ENCODE measurements at regions not wholly inside any gene's neighbourhood (a gene's known extent, or its start where the extent isn't known, plus 50 kb on each side); places are given as distances from the start of the nearest gene placed in this dataset.
A peak's percentile ranks its signal among the peaks of the same experiment; 100 is the strongest.

DNA sequence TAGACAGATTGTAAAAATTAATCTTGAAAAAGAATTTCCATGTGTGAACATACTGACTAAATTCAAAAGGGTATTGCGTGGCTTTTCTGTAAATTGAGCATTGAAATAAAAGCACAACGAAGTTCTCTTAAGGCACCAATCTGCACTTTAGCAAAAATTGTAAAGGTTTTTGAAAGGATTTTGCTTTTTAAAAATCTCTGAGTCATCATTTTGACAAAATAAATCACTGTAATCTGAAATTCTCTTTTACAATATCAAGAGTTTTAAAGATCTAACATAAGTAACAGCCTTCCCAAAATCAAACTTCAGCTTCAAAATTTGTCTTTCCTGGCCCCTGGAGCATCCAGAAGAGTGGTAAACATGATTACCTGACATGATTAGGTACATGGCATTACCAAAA is 830.9 kb upstream of the AGA start:
- peaks cover 1% of the 10 kb centered on the region for H3K9me3 ChIP-seq (ENCODE audit: insufficient read depth, low read depth, low read length)
- H4K91ac ChIP-seq (ENCODE audit: low read depth, low read length) = no peak overlapping the region
- H3K4me3 ChIP-seq (ENCODE audit: low read depth, low read length) = no peak overlapping the region
- H3K79me1 ChIP-seq (ENCODE audit: low read length) = peaks cover 6% of the 10 kb centered on the region
- no peaks in the 10 kb centered on the region for H3K36me3 ChIP-seq (ENCODE audit: control insufficient read depth in 1 of 2, insufficient read depth in 2 of 2, low read length in 2 of 2)
- no CpG with 5 or more reads among the region's 2 CpGs for WGBS (ENCODE audit: extremely low coverage, insufficient coverage, insufficient read length)
- H3K79me2 ChIP-seq (ENCODE audit: control insufficient read depth, insufficient read depth, low read length, poor library complexity) = no peaks in the 10 kb centered on the region
- H3K14ac ChIP-seq (ENCODE audit: low read length) = no peak overlapping the region
- no peaks in the 10 kb centered on the region for H3K27me3 ChIP-seq (ENCODE audit: insufficient read depth, low read length)
- H2AK5ac ChIP-seq (ENCODE audit: low read length) = no peak overlapping the region
- H3K4ac ChIP-seq (ENCODE audit: low read depth, low read length) = no peak overlapping the region
- H3K4me2 ChIP-seq (ENCODE audit: low read length) = no peak overlapping the region
- H4K12ac ChIP-seq (ENCODE audit: low read depth, low read length) = no peak overlapping the region
- H3K18ac ChIP-seq (ENCODE audit: low read length) = no peak overlapping the region
- no peak overlapping the region for H2BK12ac ChIP-seq (ENCODE audit: low read length)
- no peak overlapping the region for H2BK5ac ChIP-seq (ENCODE audit: low read depth, low read length, poor library complexity)
- no peak for DNase-seq
- no peak overlapping the region for H3K23ac ChIP-seq (ENCODE audit: low read length)
- no peak overlapping the region for H3K27ac ChIP-seq (ENCODE audit: low read depth, low read length)
- H4K8ac ChIP-seq (ENCODE audit: low read depth, low read length) = no peak overlapping the region
- no peak overlapping the region for H2AFZ ChIP-seq (ENCODE audit: insufficient read depth, low read length, poor library complexity)
- peaks cover 0 to 6% of the 10 kb centered on the region in 2 experiments for H3K4me1 ChIP-seq (ENCODE audit: control insufficient read depth in 1 of 2, insufficient read depth in 2 of 2, low read length in 2 of 2)
- no peak overlapping the region for H2BK120ac ChIP-seq (ENCODE audit: insufficient read depth, low read length, poor library complexity)
- no peak overlapping the region for H3K9ac ChIP-seq (ENCODE audit: low read length)

DNA sequence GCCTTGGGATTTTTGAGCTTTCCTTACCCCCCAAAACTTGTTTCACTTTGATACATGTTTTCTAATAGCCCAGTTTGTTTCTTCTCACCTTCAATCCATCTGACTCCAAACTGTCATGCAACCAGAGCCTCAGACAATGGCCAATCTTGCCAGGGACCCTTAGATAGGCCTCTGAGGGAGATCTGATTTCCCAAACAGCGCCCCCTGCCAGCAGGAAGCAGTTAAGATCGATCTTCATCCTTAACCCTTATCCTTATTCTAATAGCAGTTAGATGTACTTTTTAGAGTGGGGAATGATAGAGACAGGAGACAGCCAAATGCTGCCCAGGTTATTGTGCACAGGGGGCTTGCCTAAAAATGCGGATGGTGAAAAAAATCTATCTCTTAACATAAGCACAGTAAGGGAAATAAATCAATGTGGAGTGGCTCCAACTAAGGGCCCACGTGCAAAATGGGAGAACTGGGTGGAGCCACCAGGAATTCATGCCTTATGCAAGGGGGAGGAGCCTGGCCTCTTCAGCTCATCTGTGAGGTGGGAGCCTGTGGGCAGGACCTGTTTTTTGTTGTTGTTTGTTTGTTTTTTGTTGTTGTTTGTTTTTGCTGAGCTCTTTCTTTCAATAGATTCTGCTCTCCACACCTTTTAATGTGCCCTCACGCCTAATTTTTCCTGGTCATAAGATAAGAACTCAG is 833.6 kb upstream of the AGA start:
- no peak overlapping the region for H3K9ac ChIP-seq (ENCODE audit: low read length)
- no peak overlapping the region for H2BK12ac ChIP-seq (ENCODE audit: low read length)
- H4K91ac ChIP-seq (ENCODE audit: low read depth, low read length) = no peak overlapping the region
- H4K12ac ChIP-seq (ENCODE audit: low read depth, low read length) = no peak overlapping the region
- H3K27ac ChIP-seq (ENCODE audit: low read depth, low read length) = no peak overlapping the region
- H3K4ac ChIP-seq (ENCODE audit: low read depth, low read length) = no peak overlapping the region
- H4K8ac ChIP-seq (ENCODE audit: low read depth, low read length) = no peak overlapping the region
- WGBS (ENCODE audit: extremely low coverage, insufficient coverage, insufficient read length) = no CpG with 5 or more reads among the region's 5 CpGs
- no peak overlapping the region for H2AK5ac ChIP-seq (ENCODE audit: low read length)
- no peak overlapping the region for H2BK120ac ChIP-seq (ENCODE audit: insufficient read depth, low read length, poor library complexity)
- no peak overlapping the region for H3K4me2 ChIP-seq (ENCODE audit: low read length)
- DNase-seq = no peak
- no peak overlapping the region for H3K18ac ChIP-seq (ENCODE audit: low read length)
- H3K9me3 ChIP-seq (ENCODE audit: insufficient read depth, low read depth, low read length) = no peaks in the 10 kb centered on the region
- H2BK5ac ChIP-seq (ENCODE audit: low read depth, low read length, poor library complexity) = no peak overlapping the region
- H3K79me1 ChIP-seq (ENCODE audit: low read length) = peaks cover 4% of the 10 kb centered on the region
- H3K4me3 ChIP-seq (ENCODE audit: low read depth, low read length) = no peak overlapping the region
- H3K14ac ChIP-seq (ENCODE audit: low read length) = no peak overlapping the region
- no peak overlapping the region for H2AFZ ChIP-seq (ENCODE audit: insufficient read depth, low read length, poor library complexity)
- H3K36me3 ChIP-seq (ENCODE audit: control insufficient read depth in 1 of 2, insufficient read depth in 2 of 2, low read length in 2 of 2) = no peaks in the 10 kb centered on the region
- H3K23ac ChIP-seq (ENCODE audit: low read length) = no peak overlapping the region
- peaks cover 0 to 8% of the 10 kb centered on the region in 2 experiments for H3K4me1 ChIP-seq (ENCODE audit: control insufficient read depth in 1 of 2, insufficient read depth in 2 of 2, low read length in 2 of 2)
- no peaks in the 10 kb centered on the region for H3K27me3 ChIP-seq (ENCODE audit: insufficient read depth, low read length)
- no peaks in the 10 kb centered on the region for H3K79me2 ChIP-seq (ENCODE audit: control insufficient read depth, insufficient read depth, low read length, poor library complexity)

DNA sequence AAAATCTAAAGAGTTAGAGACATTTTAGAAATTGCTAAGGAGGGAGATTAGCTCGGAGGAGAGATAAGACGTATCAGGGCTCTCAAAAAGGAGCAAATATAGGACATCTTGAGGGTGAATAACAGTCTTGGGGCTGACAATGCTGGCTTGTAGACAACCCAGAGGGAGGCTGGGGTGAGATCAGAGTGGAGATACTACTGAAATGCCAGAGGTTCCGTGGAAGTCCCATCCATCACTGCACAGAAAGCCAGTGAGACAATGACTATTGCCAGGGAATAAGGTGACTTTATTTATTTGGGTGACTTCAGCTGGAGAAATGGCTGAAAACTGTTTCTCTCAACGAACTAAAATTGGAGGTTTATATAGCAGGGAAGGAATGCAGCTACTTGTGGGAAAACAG is 838.1 kb upstream of the AGA start:
- Histone ChIP-seq H4K91ac (ENCODE audit: low read depth, low read length) (no peak overlapping the region), H3K79me1 (ENCODE audit: low read length) (no peaks in the 10 kb centered on the region), H3K23ac (ENCODE audit: low read length) (no peak overlapping the region), H4K8ac (ENCODE audit: low read depth, low read length) (no peak overlapping the region), H3K4me1 (ENCODE audit: control insufficient read depth in 1 of 2, insufficient read depth in 2 of 2, low read length in 2 of 2) (peaks cover 0 to 3% of the 10 kb centered on the region in 2 experiments), H3K4me3 (ENCODE audit: low read depth, low read length) (no peak overlapping the region), H3K36me3 (ENCODE audit: control insufficient read depth in 1 of 2, insufficient read depth in 2 of 2, low read length in 2 of 2) (no peaks in the 10 kb centered on the region), H2BK12ac (ENCODE audit: low read length) (no peak overlapping the region), H3K27me3 (ENCODE audit: insufficient read depth, low read length) (no peaks in the 10 kb centered on the region), H3K14ac (ENCODE audit: low read length) (no peak overlapping the region), H3K18ac (ENCODE audit: low read length) (no peak overlapping the region), H3K4ac (ENCODE audit: low read depth, low read length) (no peak overlapping the region), H2BK5ac (ENCODE audit: low read depth, low read length, poor library complexity) (peak overlapping the region; percentile 42), H2AK5ac (ENCODE audit: low read length) (no peak overlapping the region), H2AFZ (ENCODE audit: insufficient read depth, low read length, poor library complexity) (no peak overlapping the region), H3K4me2 (ENCODE audit: low read length) (peak overlapping the region; percentile 43), H3K9me3 (ENCODE audit: insufficient read depth, low read depth, low read length) (no peaks in the 10 kb centered on the region), H4K12ac (ENCODE audit: low read depth, low read length) (no peak overlapping the region), H3K79me2 (ENCODE audit: control insufficient read depth, insufficient read depth, low read length, poor library complexity) (no peaks in the 10 kb centered on the region), H3K27ac (ENCODE audit: low read depth, low read length) (peak overlapping the region; percentile 86), H3K9ac (ENCODE audit: low read length) (no peak overlapping the region), H2BK120ac (ENCODE audit: insufficient read depth, low read length, poor library complexity) (peak overlapping the region; percentile 47)
- DNase-seq = no peak
- no CpG with 5 or more reads among the region's 4 CpGs for WGBS (ENCODE audit: extremely low coverage, insufficient coverage, insufficient read length)

DNA sequence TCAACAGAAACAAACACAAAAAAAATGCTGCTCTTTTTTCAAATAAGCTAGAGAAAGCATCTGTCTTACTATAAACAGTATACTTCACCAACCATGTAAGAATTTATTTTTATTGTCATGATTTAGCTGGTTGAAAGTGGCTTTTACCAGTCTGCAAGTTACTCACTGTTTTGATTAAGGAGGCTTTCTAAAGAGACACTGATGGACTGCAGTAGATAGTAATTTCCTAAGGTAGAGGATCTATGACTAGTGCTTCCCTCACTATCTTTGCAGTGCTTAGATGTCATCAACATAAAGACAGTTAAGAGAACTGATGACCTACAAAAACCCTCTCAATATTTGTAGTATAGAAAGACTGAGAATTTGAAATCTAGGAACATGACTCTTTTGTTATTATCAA is 846.2 kb upstream of the AGA start:
- H3K9ac ChIP-seq (ENCODE audit: low read length) = no peak overlapping the region
- H3K18ac ChIP-seq (ENCODE audit: low read length) = no peak overlapping the region
- no peaks in the 10 kb centered on the region for H3K79me2 ChIP-seq (ENCODE audit: control insufficient read depth, insufficient read depth, low read length, poor library complexity)
- no peak overlapping the region for H2BK120ac ChIP-seq (ENCODE audit: insufficient read depth, low read length, poor library complexity)
- no peak overlapping the region for H2AK5ac ChIP-seq (ENCODE audit: low read length)
- H3K4me3 ChIP-seq (ENCODE audit: low read depth, low read length) = no peak overlapping the region
- H2BK5ac ChIP-seq (ENCODE audit: low read depth, low read length, poor library complexity) = no peak overlapping the region
- no peak overlapping the region for H3K23ac ChIP-seq (ENCODE audit: low read length)
- no peak overlapping the region for H4K8ac ChIP-seq (ENCODE audit: low read depth, low read length)
- no peaks in the 10 kb centered on the region for H3K4me1 ChIP-seq (ENCODE audit: control insufficient read depth in 1 of 2, insufficient read depth in 2 of 2, low read length in 2 of 2)
- peaks cover 3% of the 10 kb centered on the region for H3K9me3 ChIP-seq (ENCODE audit: insufficient read depth, low read depth, low read length)
- H3K27ac ChIP-seq (ENCODE audit: low read depth, low read length) = no peak overlapping the region
- no peak for DNase-seq
- H2AFZ ChIP-seq (ENCODE audit: insufficient read depth, low read length, poor library complexity) = no peak overlapping the region
- no peak overlapping the region for H4K12ac ChIP-seq (ENCODE audit: low read depth, low read length)
- H3K4ac ChIP-seq (ENCODE audit: low read depth, low read length) = no peak overlapping the region
- H3K36me3 ChIP-seq (ENCODE audit: control insufficient read depth in 1 of 2, insufficient read depth in 2 of 2, low read length in 2 of 2) = no peaks in the 10 kb centered on the region
- no peak overlapping the region for H3K4me2 ChIP-seq (ENCODE audit: low read length)
- no peak overlapping the region for H3K14ac ChIP-seq (ENCODE audit: low read length)
- no peaks in the 10 kb centered on the region for H3K79me1 ChIP-seq (ENCODE audit: low read length)
- no peak overlapping the region for H4K91ac ChIP-seq (ENCODE audit: low read depth, low read length)
- H3K27me3 ChIP-seq (ENCODE audit: insufficient read depth, low read length) = no peaks in the 10 kb centered on the region
- H2BK12ac ChIP-seq (ENCODE audit: low read length) = no peak overlapping the region
